OCI-LY3 (cell line): ENCODE measurements at regions not wholly inside any gene's neighbourhood (a gene's known extent, or its start where the extent isn't known, plus 50 kb on each side); places are given as distances from the start of the nearest gene placed in this dataset.

Experiments
- CTCF ChIP-seq: fragments of 200-600, 300-600 bp; sonication (generic); IDR thresholded peaks from 2 replicates; pipeline ENCODE4 v1.5.1; 2014; ENCODE audit warnings: antibody characterized with exemption, low read length, low read depth
- EZH2phosphoT487 ChIP-seq: fragments of 200-600 bp; shearing (Covaris generic); IDR thresholded peaks from 2 replicates; pipeline ENCODE4 v1.6.1; 2018; ENCODE audit warnings: antibody characterized with exemption, mixed run types, low read depth

DNA sequence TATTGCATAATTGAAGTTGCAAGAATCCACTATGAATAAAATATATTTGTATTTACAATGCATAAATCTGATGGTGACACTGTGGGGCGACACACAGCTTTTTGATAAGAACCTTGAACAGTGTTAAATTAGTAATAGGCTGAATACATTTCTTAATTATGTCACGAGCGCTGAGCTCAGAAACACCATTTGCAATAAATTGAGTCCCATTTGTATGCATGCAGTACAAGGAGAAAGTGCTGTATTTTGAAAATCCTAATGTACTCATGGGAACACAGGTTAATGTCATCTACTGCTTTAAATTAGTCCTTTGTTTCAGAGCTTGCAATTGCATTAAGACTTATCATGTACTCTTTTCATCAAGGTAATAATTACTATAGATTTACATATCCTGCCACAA is 579.5 kb downstream of the RBFOX1 start:
- TF ChIP-seq CTCF (no peak), EZH2phosphoT487 (no peak)
